ENCODE measurements at regions not wholly inside any gene's neighbourhood (a gene's known extent, or its start where the extent isn't known, plus 50 kb on each side); places are given as distances from the start of the nearest gene placed in this dataset.

- DNase-seq = no peak
Measured at GRCh38 chr18:51401912-51402311, 204.4 kb upstream of the MEX3C start.

GRCh38 chr18:51404620-51405019 lies 207.1 kb upstream of the MEX3C start:
- DNase-seq = no peak

- no peak for DNase-seq
Measured at GRCh38 chr18:51405683-51406477, 208.4 kb upstream of the MEX3C start.

GRCh38 chr18:51417643-51418483 lies 220.4 kb upstream of the MEX3C start:
- DNase-seq = no peak

GRCh38 chr18:51425475-51425874 lies 228.0 kb upstream of the MEX3C start:
- no peak for DNase-seq

GRCh38 chr18:51425889-51426288 lies 228.4 kb upstream of the MEX3C start:
- no peak for DNase-seq

GRCh38 chr18:51426996-51427395 lies 229.5 kb upstream of the MEX3C start:
- DNase-seq = no peak

GRCh38 chr18:51429644-51430043 lies 232.2 kb upstream of the MEX3C start:
- no peak for DNase-seq

- DNase-seq = no peak
Measured at GRCh38 chr18:51430538-51430937, 233.1 kb upstream of the MEX3C start.

- no peak for DNase-seq
Measured at GRCh38 chr18:51433296-51433695, 235.8 kb upstream of the MEX3C start.

GRCh38 chr18:51433881-51434280 lies 236.4 kb upstream of the MEX3C start:
- DNase-seq = no peak

GRCh38 chr18:51437280-51438271 lies 240.1 kb upstream of the MEX3C start:
- DNase-seq = no peak

GRCh38 chr18:51438797-51439350 lies 241.4 kb upstream of the MEX3C start:
- DNase-seq = no peak

- no peak for DNase-seq
Measured at GRCh38 chr18:51442012-51442411, 244.5 kb upstream of the MEX3C start.

GRCh38 chr18:51446571-51447210 lies 249.2 kb upstream of the MEX3C start:
- no peak for DNase-seq

- DNase-seq = no peak
Measured at GRCh38 chr18:51447351-51448342, 250.2 kb upstream of the MEX3C start.

- no peak for DNase-seq
Measured at GRCh38 chr18:51448949-51449348, 251.5 kb upstream of the MEX3C start.

- no peak for DNase-seq
Measured at GRCh38 chr18:51453594-51453993, 256.1 kb upstream of the MEX3C start.

- no peak for DNase-seq
Measured at GRCh38 chr18:51458861-51459260, 261.4 kb upstream of the MEX3C start.

- no peak for DNase-seq
Measured at GRCh38 chr18:51461956-51462355, 264.5 kb upstream of the MEX3C start.
